ENCODE measurements at regions not wholly inside any gene's neighbourhood (a gene's known extent, or its start where the extent isn't known, plus 50 kb on each side); places are given as distances from the start of the nearest gene placed in this dataset.

GRCh38 chrY:14248878-14249576 lies 193.0 kb downstream of the VCY1B start:
- H3K36me3 ChIP-seq (replicated peaks in 1 of 2): no peaks in the 10 kb centered on the region
- no peak overlapping the region for H3K27ac ChIP-seq
- TF ChIP-seq CTCF (IDR thresholded peaks at IDR 0.05) (no peak), POLR2A (IDR thresholded peaks at IDR 0.05) (no peak)
- WGBS, 4 donors: 45 to 51% methylated on average over 3 of the region's 3 CpGs; no CpG with 5 or more reads in 2 of the 4 donors
- no peak for DNase-seq
- no peaks in the 10 kb centered on the region for H3K27me3 ChIP-seq
- intact Hi-C loops (cut with DNase I): no loop called here
- H3K4me3 ChIP-seq: no peak overlapping the region
- H3K4me1 ChIP-seq (replicated peaks in 1 of 2): no peaks in the 10 kb centered on the region
- no peaks in the 10 kb centered on the region for H3K9me3 ChIP-seq (replicated peaks in 1 of 3)

- intact Hi-C loops (cut with DNase I): no loop called here
- Histone ChIP-seq H3K27me3 (no peaks in the 10 kb centered on the region), H3K9me3 (replicated peaks in 1 of 3) (no peaks in the 10 kb centered on the region), H3K4me1 (replicated peaks in 1 of 2) (no peaks in the 10 kb centered on the region), H3K27ac (no peak overlapping the region), H3K4me3 (no peak overlapping the region), H3K36me3 (replicated peaks in 1 of 2) (no peaks in the 10 kb centered on the region)
- 39 to 49% methylated on average over 10 of the region's 10 CpGs; no CpG with 5 or more reads in 2 of the 4 donors for WGBS, 4 donors
- no peak for DNase-seq
- TF ChIP-seq CTCF (IDR thresholded peaks at IDR 0.05) (no peak), POLR2A (IDR thresholded peaks at IDR 0.05) (no peak)
Measured at GRCh38 chrY:14255965-14256816, 200.2 kb downstream of the VCY1B start.

GRCh38 chrY:14256817-14257168 lies 200.8 kb downstream of the VCY1B start:
- Histone ChIP-seq H3K27ac (no peak overlapping the region), H3K36me3 (replicated peaks in 1 of 2) (no peaks in the 10 kb centered on the region), H3K27me3 (no peaks in the 10 kb centered on the region), H3K9me3 (replicated peaks in 1 of 3) (no peaks in the 10 kb centered on the region), H3K4me1 (replicated peaks in 1 of 2) (no peaks in the 10 kb centered on the region), H3K4me3 (no peak overlapping the region)
- intact Hi-C loops (cut with DNase I): no loop called here
- 67 to 71% methylated on average over 1 of the region's 1 CpG; no CpG with 5 or more reads in 2 of the 4 donors for WGBS, 4 donors
- TF ChIP-seq POLR2A (IDR thresholded peaks at IDR 0.05) (no peak), CTCF (IDR thresholded peaks at IDR 0.05) (no peak)
- DNase-seq: no peak

GRCh38 chrY:14277029-14277428 lies 221.0 kb downstream of the VCY1B start:
- no peaks in the 10 kb centered on the region for H3K4me1 ChIP-seq (replicated peaks in 1 of 2)
- no peak overlapping the region for H3K4me3 ChIP-seq
- H3K36me3 ChIP-seq (replicated peaks in 1 of 2): no peaks in the 10 kb centered on the region
- no peaks in the 10 kb centered on the region for H3K27me3 ChIP-seq
- no peaks in the 10 kb centered on the region for H3K9me3 ChIP-seq (replicated peaks in 1 of 3)
- intact Hi-C loops (cut with DNase I): no loop called here
- no peak for TF ChIP-seq CTCF (IDR thresholded peaks at IDR 0.05)
- no peak for TF ChIP-seq POLR2A (IDR thresholded peaks at IDR 0.05)
- DNase-seq: no peak
- no peak overlapping the region for H3K27ac ChIP-seq

Data from adrenal gland (tissue), 9 donors.